GM23338 (cell line): ENCODE measurements at regions not wholly inside any gene's neighbourhood (a gene's known extent, or its start where the extent isn't known, plus 50 kb on each side); places are given as distances from the start of the nearest gene placed in this dataset.

Experiments used
- ATAC-seq: fragments of 200-7000 bp; cut with Tn5 transposase; 3 replicates; pipeline ENCODE4 v1.9.1; 2020
- DNase-seq: peaks from one replicate; pipeline ENCODE4 v3.0.0-alpha.2; 2015; ENCODE audit warnings: low spot score
- H2AFZ ChIP-seq: fragments of 200-600 bp; sonication (generic); 2 replicates; pipeline ENCODE4 v1.8.0; 2016; ENCODE audit warnings: antibody characterized with exemption, mild to moderate bottlenecking, moderate library complexity
- H3F3A ChIP-seq: fragments of 200-600 bp; sonication (generic); replicated peaks from 2 replicates; pipeline ENCODE4 v1.8.0; 2017; ENCODE audit warnings: antibody characterized with exemption, mixed run types, low read depth
- H3K27ac ChIP-seq: fragments of 200-600 bp; sonication (generic); 2 replicates; pipeline ENCODE4 v1.6.1; 2016; ENCODE audit warnings: low read depth
- H3K27me3 ChIP-seq: fragments of 200-600 bp; sonication (generic); 2 replicates; pipeline ENCODE4 v1.8.0; 2016; ENCODE audit warnings: mild to moderate bottlenecking, mixed run types, moderate library complexity; ENCODE audit not compliant: insufficient read depth
- H3K36me3 ChIP-seq: fragments of 200-600 bp; sonication (generic); 2 replicates; pipeline ENCODE4 v1.8.0; 2016; ENCODE audit warnings: mild to moderate bottlenecking; ENCODE audit not compliant: insufficient read depth
- H3K4me1 ChIP-seq: fragments of 200-600 bp; sonication (generic); 2 replicates; pipeline ENCODE4 v1.8.0; 2016; ENCODE audit warnings: mild to moderate bottlenecking, moderate library complexity; ENCODE audit not compliant: insufficient read depth
- H3K4me2 ChIP-seq: fragments of 200-600 bp; sonication (generic); 2 replicates; pipeline ENCODE4 v1.7.1; 2017; ENCODE audit warnings: mixed run types
- H3K4me3 ChIP-seq: fragments of 200-600 bp; sonication (generic); 2 replicates; pipeline ENCODE4 v1.6.1; 2016; ENCODE audit warnings: mixed run types
- H3K79me2 ChIP-seq: fragments of 200-600 bp; sonication (generic); replicated peaks from 2 replicates; pipeline ENCODE4 v1.8.0; 2017; ENCODE audit warnings: mild to moderate bottlenecking; ENCODE audit not compliant: insufficient read depth
- H3K9me2 ChIP-seq: fragments of 200-600 bp; sonication (generic); 2 replicates; pipeline ENCODE4 v1.8.0; 2017; ENCODE audit not compliant: insufficient read depth
- H4K20me1 ChIP-seq: fragments of 200-600 bp; sonication (generic); replicated peaks from 2 replicates; pipeline ENCODE4 v1.8.0; 2017; ENCODE audit warnings: mild to moderate bottlenecking; ENCODE audit not compliant: insufficient read depth
- H3K27ac Mint-ChIP-seq: 2 replicates; pipeline ENCODE4 v1.8.0; 2020; ENCODE audit warnings: inconsistent platforms, mild to moderate bottlenecking, moderate library complexity, mixed read lengths
- H3K27me3 Mint-ChIP-seq: 3 replicates; pipeline ENCODE4 v1.8.0; 2022; ENCODE audit warnings: low read depth, mild to moderate bottlenecking, moderate library complexity, mixed read lengths, inconsistent platforms; ENCODE audit not compliant: insufficient read depth, poor library complexity
- H3K36me3 Mint-ChIP-seq: 3 replicates; pipeline ENCODE4 v1.8.0; 2021; ENCODE audit warnings: low read depth, mild to moderate bottlenecking, inconsistent platforms, moderate library complexity, mixed read lengths
- H3K4me1 Mint-ChIP-seq: 3 replicates; pipeline ENCODE4 v1.8.0; 2020; ENCODE audit warnings: mild to moderate bottlenecking, inconsistent platforms, mixed read lengths
- H3K4me3 Mint-ChIP-seq: 3 replicates; pipeline ENCODE4 v1.8.0; 2021; ENCODE audit warnings: moderate library complexity, mild to moderate bottlenecking, inconsistent platforms, mixed read lengths
- H3K9me3 Mint-ChIP-seq: 3 replicates; pipeline ENCODE4 v1.8.0; 2020; ENCODE audit warnings: moderate library complexity, mild to moderate bottlenecking, inconsistent platforms, mixed read lengths
- CREB1 ChIP-seq: fragments of 250-450 bp; sonication (Bioruptor Pico); IDR thresholded peaks from 2 replicates; pipeline ENCODE4 v1.5.0; 2020; ENCODE audit warnings: low read depth, mild to moderate bottlenecking, moderate library complexity
- EZH2 ChIP-seq: fragments of 200-600 bp; sonication (generic); IDR thresholded peaks from one replicate; pipeline ENCODE4 v1.8.0; 2017; ENCODE audit warnings: antibody characterized with exemption, mild to moderate bottlenecking, low read depth; ENCODE audit not compliant: unreplicated experiment
- EZH2phosphoT487 ChIP-seq: fragments of 200-600 bp; sonication (generic); IDR thresholded peaks from one replicate; pipeline ENCODE4 v1.8.1; 2018; ENCODE audit warnings: antibody characterized with exemption; ENCODE audit not compliant: unreplicated experiment
- JUNB ChIP-seq: IDR thresholded peaks from one replicate; pipeline ENCODE4 v1.6.1; 2016; ENCODE audit warnings: antibody characterized with exemption; ENCODE audit not compliant: unreplicated experiment
- NANOG ChIP-seq: IDR thresholded peaks from 2 replicates; pipeline ENCODE4 v1.6.1; 2016; ENCODE audit warnings: antibody characterized with exemption, borderline replicate concordance
- POLR2AphosphoS5 ChIP-seq: IDR thresholded peaks from 2 replicates; pipeline ENCODE4 v1.6.1; 2016; ENCODE audit warnings: antibody characterized with exemption, low read depth
- STAT1 ChIP-seq: IDR thresholded peaks from one replicate; pipeline ENCODE4 v1.6.1; 2016; ENCODE audit warnings: antibody characterized with exemption; ENCODE audit not compliant: unreplicated experiment
- ZNF114 ChIP-seq: fragments of 250-450 bp; sonication (Bioruptor Pico); IDR thresholded peaks from 2 replicates; pipeline ENCODE4 v1.5.0; 2020; ENCODE audit warnings: mild to moderate bottlenecking, moderate library complexity
- ZNF331 ChIP-seq: fragments of 250-450 bp; sonication (Bioruptor Pico); IDR thresholded peaks from 2 replicates; pipeline ENCODE4 v1.5.0; 2020; ENCODE audit warnings: low read depth, mild to moderate bottlenecking, moderate library complexity
- TF ChIP-seq, protein P1 (sequence below): IDR thresholded peaks from one replicate; pipeline ENCODE4 v1.6.1; 2018; ENCODE audit warnings: antibody characterized with exemption; ENCODE audit not compliant: unreplicated experiment
- TF ChIP-seq, protein P2 (sequence below): IDR thresholded peaks from 2 replicates; pipeline ENCODE4 v1.6.1; 2016; ENCODE audit warnings: antibody characterized with exemption
- TF ChIP-seq, protein P3 (sequence below), 2 experiments: fragments of 200-600 bp in 1 of 2; sonication (generic) in 1 of 2; conservative IDR thresholded peaks; 2 replicates each; pipeline versions ENCODE4 v1.5.1 to v1.6.1; 2016 to 2017; ENCODE audit warnings: antibody characterized with exemption in 2 of 2, low read depth in 2 of 2, mild to moderate bottlenecking in 2 of 2, moderate library complexity in 1 of 2
- TF ChIP-seq, protein P4 (sequence below): fragments of 250-450 bp; sonication (Bioruptor Pico); IDR thresholded peaks from 2 replicates; pipeline ENCODE4 v1.5.0; 2020; ENCODE audit warnings: mild to moderate bottlenecking, moderate library complexity

DNA sequence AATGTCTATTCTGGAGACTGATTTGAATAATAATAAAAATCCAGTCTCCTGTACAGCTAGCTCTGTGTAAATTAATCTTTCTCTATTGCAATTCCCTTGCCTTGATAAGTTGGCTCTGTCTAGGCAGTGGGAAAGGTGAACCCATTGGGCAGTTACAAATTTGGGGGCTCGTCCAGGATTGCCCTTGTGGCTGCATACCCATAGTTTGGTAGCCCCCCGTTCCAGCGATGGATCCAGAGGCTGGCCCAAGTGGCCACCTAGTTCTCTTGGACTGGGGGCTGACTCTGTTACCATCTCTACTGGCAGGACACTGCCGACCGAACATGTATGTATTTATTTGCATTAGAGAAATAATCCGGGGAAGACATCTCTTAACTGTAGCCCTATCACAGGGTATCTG lies 326.2 kb upstream of the PDGFD start:
- TF ChIP-seq ZNF331 (CRISPR knock-in tag) = no peak
- no peak for TF ChIP-seq CREB1
- no peak for TF ChIP-seq ZNF114 (CRISPR knock-in tag)
- no peak for TF ChIP-seq JUNB
- TF ChIP-seq, protein P1, sequence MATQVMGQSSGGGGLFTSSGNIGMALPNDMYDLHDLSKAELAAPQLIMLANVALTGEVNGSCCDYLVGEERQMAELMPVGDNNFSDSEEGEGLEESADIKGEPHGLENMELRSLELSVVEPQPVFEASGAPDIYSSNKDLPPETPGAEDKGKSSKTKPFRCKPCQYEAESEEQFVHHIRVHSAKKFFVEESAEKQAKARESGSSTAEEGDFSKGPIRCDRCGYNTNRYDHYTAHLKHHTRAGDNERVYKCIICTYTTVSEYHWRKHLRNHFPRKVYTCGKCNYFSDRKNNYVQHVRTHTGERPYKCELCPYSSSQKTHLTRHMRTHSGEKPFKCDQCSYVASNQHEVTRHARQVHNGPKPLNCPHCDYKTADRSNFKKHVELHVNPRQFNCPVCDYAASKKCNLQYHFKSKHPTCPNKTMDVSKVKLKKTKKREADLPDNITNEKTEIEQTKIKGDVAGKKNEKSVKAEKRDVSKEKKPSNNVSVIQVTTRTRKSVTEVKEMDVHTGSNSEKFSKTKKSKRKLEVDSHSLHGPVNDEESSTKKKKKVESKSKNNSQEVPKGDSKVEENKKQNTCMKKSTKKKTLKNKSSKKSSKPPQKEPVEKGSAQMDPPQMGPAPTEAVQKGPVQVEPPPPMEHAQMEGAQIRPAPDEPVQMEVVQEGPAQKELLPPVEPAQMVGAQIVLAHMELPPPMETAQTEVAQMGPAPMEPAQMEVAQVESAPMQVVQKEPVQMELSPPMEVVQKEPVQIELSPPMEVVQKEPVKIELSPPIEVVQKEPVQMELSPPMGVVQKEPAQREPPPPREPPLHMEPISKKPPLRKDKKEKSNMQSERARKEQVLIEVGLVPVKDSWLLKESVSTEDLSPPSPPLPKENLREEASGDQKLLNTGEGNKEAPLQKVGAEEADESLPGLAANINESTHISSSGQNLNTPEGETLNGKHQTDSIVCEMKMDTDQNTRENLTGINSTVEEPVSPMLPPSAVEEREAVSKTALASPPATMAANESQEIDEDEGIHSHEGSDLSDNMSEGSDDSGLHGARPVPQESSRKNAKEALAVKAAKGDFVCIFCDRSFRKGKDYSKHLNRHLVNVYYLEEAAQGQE = no peak
- TF ChIP-seq, protein P2, sequence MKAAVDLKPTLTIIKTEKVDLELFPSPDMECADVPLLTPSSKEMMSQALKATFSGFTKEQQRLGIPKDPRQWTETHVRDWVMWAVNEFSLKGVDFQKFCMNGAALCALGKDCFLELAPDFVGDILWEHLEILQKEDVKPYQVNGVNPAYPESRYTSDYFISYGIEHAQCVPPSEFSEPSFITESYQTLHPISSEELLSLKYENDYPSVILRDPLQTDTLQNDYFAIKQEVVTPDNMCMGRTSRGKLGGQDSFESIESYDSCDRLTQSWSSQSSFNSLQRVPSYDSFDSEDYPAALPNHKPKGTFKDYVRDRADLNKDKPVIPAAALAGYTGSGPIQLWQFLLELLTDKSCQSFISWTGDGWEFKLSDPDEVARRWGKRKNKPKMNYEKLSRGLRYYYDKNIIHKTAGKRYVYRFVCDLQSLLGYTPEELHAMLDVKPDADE = no peak
- TF ChIP-seq, protein P3, sequence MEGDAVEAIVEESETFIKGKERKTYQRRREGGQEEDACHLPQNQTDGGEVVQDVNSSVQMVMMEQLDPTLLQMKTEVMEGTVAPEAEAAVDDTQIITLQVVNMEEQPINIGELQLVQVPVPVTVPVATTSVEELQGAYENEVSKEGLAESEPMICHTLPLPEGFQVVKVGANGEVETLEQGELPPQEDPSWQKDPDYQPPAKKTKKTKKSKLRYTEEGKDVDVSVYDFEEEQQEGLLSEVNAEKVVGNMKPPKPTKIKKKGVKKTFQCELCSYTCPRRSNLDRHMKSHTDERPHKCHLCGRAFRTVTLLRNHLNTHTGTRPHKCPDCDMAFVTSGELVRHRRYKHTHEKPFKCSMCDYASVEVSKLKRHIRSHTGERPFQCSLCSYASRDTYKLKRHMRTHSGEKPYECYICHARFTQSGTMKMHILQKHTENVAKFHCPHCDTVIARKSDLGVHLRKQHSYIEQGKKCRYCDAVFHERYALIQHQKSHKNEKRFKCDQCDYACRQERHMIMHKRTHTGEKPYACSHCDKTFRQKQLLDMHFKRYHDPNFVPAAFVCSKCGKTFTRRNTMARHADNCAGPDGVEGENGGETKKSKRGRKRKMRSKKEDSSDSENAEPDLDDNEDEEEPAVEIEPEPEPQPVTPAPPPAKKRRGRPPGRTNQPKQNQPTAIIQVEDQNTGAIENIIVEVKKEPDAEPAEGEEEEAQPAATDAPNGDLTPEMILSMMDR (conservative IDR thresholded peaks at IDR 0.05; ENCODE audit: low read depth in 2 of 2) = no peak
- no peak for TF ChIP-seq EZH2phosphoT487
- TF ChIP-seq EZH2 = no peak
- TF ChIP-seq NANOG = no peak
- TF ChIP-seq STAT1 = no peak
- TF ChIP-seq, protein P4, sequence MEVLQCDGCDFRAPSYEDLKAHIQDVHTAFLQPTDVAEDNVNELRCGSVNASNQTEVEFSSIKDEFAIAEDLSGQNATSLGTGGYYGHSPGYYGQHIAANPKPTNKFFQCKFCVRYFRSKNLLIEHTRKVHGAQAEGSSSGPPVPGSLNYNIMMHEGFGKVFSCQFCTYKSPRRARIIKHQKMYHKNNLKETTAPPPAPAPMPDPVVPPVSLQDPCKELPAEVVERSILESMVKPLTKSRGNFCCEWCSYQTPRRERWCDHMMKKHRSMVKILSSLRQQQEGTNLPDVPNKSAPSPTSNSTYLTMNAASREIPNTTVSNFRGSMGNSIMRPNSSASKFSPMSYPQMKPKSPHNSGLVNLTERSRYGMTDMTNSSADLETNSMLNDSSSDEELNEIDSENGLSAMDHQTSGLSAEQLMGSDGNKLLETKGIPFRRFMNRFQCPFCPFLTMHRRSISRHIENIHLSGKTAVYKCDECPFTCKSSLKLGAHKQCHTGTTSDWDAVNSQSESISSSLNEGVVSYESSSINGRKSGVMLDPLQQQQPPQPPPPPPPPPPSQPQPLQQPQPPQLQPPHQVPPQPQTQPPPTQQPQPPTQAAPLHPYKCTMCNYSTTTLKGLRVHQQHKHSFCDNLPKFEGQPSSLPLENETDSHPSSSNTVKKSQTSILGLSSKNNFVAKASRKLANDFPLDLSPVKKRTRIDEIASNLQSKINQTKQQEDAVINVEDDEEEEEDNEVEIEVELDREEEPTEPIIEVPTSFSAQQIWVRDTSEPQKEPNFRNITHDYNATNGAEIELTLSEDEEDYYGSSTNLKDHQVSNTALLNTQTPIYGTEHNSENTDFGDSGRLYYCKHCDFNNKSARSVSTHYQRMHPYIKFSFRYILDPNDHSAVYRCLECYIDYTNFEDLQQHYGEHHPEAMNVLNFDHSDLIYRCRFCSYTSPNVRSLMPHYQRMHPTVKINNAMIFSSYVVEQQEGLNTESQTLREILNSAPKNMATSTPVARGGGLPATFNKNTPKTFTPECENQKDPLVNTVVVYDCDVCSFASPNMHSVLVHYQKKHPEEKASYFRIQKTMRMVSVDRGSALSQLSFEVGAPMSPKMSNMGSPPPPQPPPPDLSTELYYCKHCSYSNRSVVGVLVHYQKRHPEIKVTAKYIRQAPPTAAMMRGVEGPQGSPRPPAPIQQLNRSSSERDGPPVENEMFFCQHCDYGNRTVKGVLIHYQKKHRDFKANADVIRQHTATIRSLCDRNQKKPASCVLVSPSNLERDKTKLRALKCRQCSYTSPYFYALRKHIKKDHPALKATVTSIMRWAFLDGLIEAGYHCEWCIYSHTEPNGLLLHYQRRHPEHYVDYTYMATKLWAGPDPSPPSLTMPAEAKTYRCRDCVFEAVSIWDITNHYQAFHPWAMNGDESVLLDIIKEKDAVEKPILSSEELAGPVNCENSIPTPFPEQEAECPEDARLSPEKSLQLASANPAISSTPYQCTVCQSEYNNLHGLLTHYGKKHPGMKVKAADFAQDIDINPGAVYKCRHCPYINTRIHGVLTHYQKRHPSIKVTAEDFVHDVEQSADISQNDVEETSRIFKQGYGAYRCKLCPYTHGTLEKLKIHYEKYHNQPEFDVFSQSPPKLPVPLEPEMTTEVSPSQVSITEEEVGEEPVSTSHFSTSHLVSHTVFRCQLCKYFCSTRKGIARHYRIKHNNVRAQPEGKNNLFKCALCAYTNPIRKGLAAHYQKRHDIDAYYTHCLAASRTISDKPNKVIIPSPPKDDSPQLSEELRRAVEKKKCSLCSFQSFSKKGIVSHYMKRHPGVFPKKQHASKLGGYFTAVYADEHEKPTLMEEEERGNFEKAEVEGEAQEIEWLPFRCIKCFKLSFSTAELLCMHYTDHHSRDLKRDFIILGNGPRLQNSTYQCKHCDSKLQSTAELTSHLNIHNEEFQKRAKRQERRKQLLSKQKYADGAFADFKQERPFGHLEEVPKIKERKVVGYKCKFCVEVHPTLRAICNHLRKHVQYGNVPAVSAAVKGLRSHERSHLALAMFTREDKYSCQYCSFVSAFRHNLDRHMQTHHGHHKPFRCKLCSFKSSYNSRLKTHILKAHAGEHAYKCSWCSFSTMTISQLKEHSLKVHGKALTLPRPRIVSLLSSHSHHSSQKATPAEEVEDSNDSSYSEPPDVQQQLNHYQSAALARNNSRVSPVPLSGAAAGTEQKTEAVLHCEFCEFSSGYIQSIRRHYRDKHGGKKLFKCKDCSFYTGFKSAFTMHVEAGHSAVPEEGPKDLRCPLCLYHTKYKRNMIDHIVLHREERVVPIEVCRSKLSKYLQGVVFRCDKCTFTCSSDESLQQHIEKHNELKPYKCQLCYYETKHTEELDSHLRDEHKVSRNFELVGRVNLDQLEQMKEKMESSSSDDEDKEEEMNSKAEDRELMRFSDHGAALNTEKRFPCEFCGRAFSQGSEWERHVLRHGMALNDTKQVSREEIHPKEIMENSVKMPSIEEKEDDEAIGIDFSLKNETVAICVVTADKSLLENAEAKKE (CRISPR knock-in tag) = no peak
- no peak for TF ChIP-seq POLR2AphosphoS5
- Histone ChIP-seq H3K9me2 (0 out of 2 replicates have a peak, but pooled peaks cover 5% of the 10 kb centered on the region), H3K4me2 (no peak overlapping the region), H3F3A (no peaks in the 10 kb centered on the region), H3K36me3 (peaks cover 28% of the 10 kb centered on the region), H3K27me3 (no peaks in the 10 kb centered on the region), H4K20me1 (no peaks in the 10 kb centered on the region), H3K4me3 (no peak overlapping the region), H3K27ac (no peak overlapping the region), H2AFZ (no peak overlapping the region), H3K79me2 (no peaks in the 10 kb centered on the region), H3K4me1 (no peaks in the 10 kb centered on the region)
- Mint-ChIP-seq H3K9me3 (peaks cover 61% of the 10 kb centered on the region), H3K27ac (no peak overlapping the region), H3K36me3 (peaks cover 56% of the 10 kb centered on the region), H3K4me3 (no peak overlapping the region), H3K27me3 (no peaks in the 10 kb centered on the region), H3K4me1 (no peaks in the 10 kb centered on the region)
- peak; percentile 21 for DNase-seq
- no peak for ATAC-seq
